GM11168 (cell line): ENCODE measurements at regions not wholly inside any gene's neighbourhood (a gene's known extent, or its start where the extent isn't known, plus 50 kb on each side); places are given as distances from the start of the nearest gene placed in this dataset.

Experiments used
- in situ Hi-C: fragments of 300-500 bp; cut with MboI; formaldehyde crosslinking; loops from one replicate; pipeline ENCODE4 v1.12.0; 2022; ENCODE audit warnings: low sequenced_read_pairs; ENCODE audit not compliant: unreplicated experiment

- in situ Hi-C loops, result no loop called here
Measured at GRCh38 chr1:193524616-193525015, 338.2 kb upstream of the B3GALT2 start.

- in situ Hi-C loops, result no loop called here
Measured at GRCh38 chr1:193524021-193524420, 337.6 kb upstream of the B3GALT2 start.

GRCh38 chr1:193520472-193520871 lies 334.1 kb upstream of the B3GALT2 start:
- in situ Hi-C loops, result no loop called here

GRCh38 chr1:193519922-193520321 lies 333.5 kb upstream of the B3GALT2 start:
- in situ Hi-C loops, result no loop called here

GRCh38 chr1:193516755-193517388 lies 330.5 kb upstream of the B3GALT2 start:
- in situ Hi-C loops, result no loop called here

- in situ Hi-C loops, result no loop called here
Measured at GRCh38 chr1:193514397-193514796, 328.0 kb upstream of the B3GALT2 start.

- in situ Hi-C loops, result no loop called here
Measured at GRCh38 chr1:193513032-193513431, 326.6 kb upstream of the B3GALT2 start.

GRCh38 chr1:193504920-193505319 lies 318.5 kb upstream of the B3GALT2 start:
- in situ Hi-C loops, result no loop called here

- in situ Hi-C loops, result no loop called here
Measured at GRCh38 chr1:193498088-193498655, 311.8 kb upstream of the B3GALT2 start.

GRCh38 chr1:193494368-193494767 lies 308.0 kb upstream of the B3GALT2 start:
- in situ Hi-C loops, result no loop called here

- in situ Hi-C loops, result no loop called here
Measured at GRCh38 chr1:193489191-193489590, 302.8 kb upstream of the B3GALT2 start.

GRCh38 chr1:193487722-193488121 lies 301.3 kb upstream of the B3GALT2 start:
- in situ Hi-C loops, result no loop called here

GRCh38 chr1:193486671-193487229 lies 300.3 kb upstream of the B3GALT2 start:
- in situ Hi-C loops, result no loop called here

GRCh38 chr1:193480755-193481154 lies 294.3 kb upstream of the B3GALT2 start:
- in situ Hi-C loops, result no loop called here

- in situ Hi-C loops, result loop anchor here (10.0 kb wide), 1 partner anchor 424 kb away; the partner anchor contains the start of genes RO60 and UCHL5
Measured at GRCh38 chr1:193479187-193479586, 292.8 kb upstream of the B3GALT2 start.

GRCh38 chr1:193476748-193477147 lies 290.3 kb upstream of the B3GALT2 start:
- in situ Hi-C loops, result loop anchor here (10.0 kb wide), 1 partner anchor 422 kb away; the partner anchor contains the start of genes RO60 and UCHL5

GRCh38 chr1:193473932-193474331 lies 287.5 kb upstream of the B3GALT2 start:
- in situ Hi-C loops, result loop anchor here (10.0 kb wide), 1 partner anchor 419 kb away; the partner anchor contains the start of genes RO60 and UCHL5

- in situ Hi-C loops, result loop anchor here (10.0 kb wide), 1 partner anchor 418 kb away; the partner anchor contains the start of genes RO60 and UCHL5
Measured at GRCh38 chr1:193472838-193473398, 286.5 kb upstream of the B3GALT2 start.

- in situ Hi-C loops, result loop anchor here (10.0 kb wide), 1 partner anchor 418 kb away; the partner anchor contains the start of genes RO60 and UCHL5
Measured at GRCh38 chr1:193472430-193472829, 286.0 kb upstream of the B3GALT2 start.

GRCh38 chr1:193471981-193472380 lies 285.6 kb upstream of the B3GALT2 start:
- in situ Hi-C loops, result loop anchor here (10.0 kb wide), 1 partner anchor 417 kb away; the partner anchor contains the start of genes RO60 and UCHL5

- in situ Hi-C loops, result no loop called here
Measured at GRCh38 chr1:193463326-193463932, 277.0 kb upstream of the B3GALT2 start.
